Stimulated activated naive CD8-positive, alpha-beta T cell treated with anti-CD3 and anti-CD28 coated beads, Interleukin-15, Interleukin-2, amounts not matched to agents 100 ng/mL and 50 ng/mL, for 24 hours (primary cell): ENCODE measurements at regions not wholly inside any gene's neighbourhood (a gene's known extent, or its start where the extent isn't known, plus 50 kb on each side); places are given as distances from the start of the nearest gene placed in this dataset.
"Not testable (repeated sequence)": the region's sequence is repeated elsewhere in the genome, so short reads cannot be mapped to it uniquely, and the experiment has no call there.

ENCODE experiments used
- H3K27ac Mint-ChIP-seq: one replicate; pipeline ENCODE4 v1.8.0; 2021; ENCODE audit warnings: mild to moderate bottlenecking, mixed read lengths
- H3K27me3 Mint-ChIP-seq: one replicate; pipeline ENCODE4 v1.8.0; 2021; ENCODE audit warnings: mixed read lengths
- H3K36me3 Mint-ChIP-seq: one replicate; pipeline ENCODE4 v1.8.0; 2021; ENCODE audit warnings: low read depth, mixed read lengths
- H3K4me1 Mint-ChIP-seq: one replicate; pipeline ENCODE4 v1.8.0; 2021; ENCODE audit warnings: low read depth, mixed read lengths
- H3K4me3 Mint-ChIP-seq: one replicate; pipeline ENCODE4 v1.8.0; 2021; ENCODE audit warnings: mild to moderate bottlenecking, mixed read lengths
- H3K9me3 Mint-ChIP-seq: one replicate; pipeline ENCODE4 v1.8.0; 2021; ENCODE audit warnings: mixed read lengths

GRCh38 chrX:147468600-147468999 lies 443.1 kb upstream of the FMR1 start:
- no peak overlapping the region for H3K4me3 Mint-ChIP-seq
- H3K27me3 Mint-ChIP-seq, result no peaks in the 10 kb centered on the region
- H3K4me1 Mint-ChIP-seq, result no peaks in the 10 kb centered on the region
- no peaks in the 10 kb centered on the region for H3K9me3 Mint-ChIP-seq
- H3K36me3 Mint-ChIP-seq, result no peaks in the 10 kb centered on the region
- no peak overlapping the region for H3K27ac Mint-ChIP-seq

- H3K36me3 Mint-ChIP-seq, result no peaks in the 10 kb centered on the region
- no peaks in the 10 kb centered on the region for H3K27me3 Mint-ChIP-seq
- no peaks in the 10 kb centered on the region for H3K9me3 Mint-ChIP-seq
- H3K27ac Mint-ChIP-seq, result no peak overlapping the region
- H3K4me3 Mint-ChIP-seq, result no peak overlapping the region
- H3K4me1 Mint-ChIP-seq, result no peaks in the 10 kb centered on the region
Measured at GRCh38 chrX:147476008-147476407, 435.7 kb upstream of the FMR1 start.

- no peaks in the 10 kb centered on the region for H3K36me3 Mint-ChIP-seq
- no peaks in the 10 kb centered on the region for H3K4me1 Mint-ChIP-seq
- H3K9me3 Mint-ChIP-seq, result no peaks in the 10 kb centered on the region
Measured at GRCh38 chrX:147478899-147479298, 432.8 kb upstream of the FMR1 start.

GRCh38 chrX:147485207-147485606 lies 426.5 kb upstream of the FMR1 start:
- no peaks in the 10 kb centered on the region for H3K36me3 Mint-ChIP-seq
- H3K4me3 Mint-ChIP-seq, result no peak overlapping the region
- H3K4me1 Mint-ChIP-seq, result no peaks in the 10 kb centered on the region
- no peaks in the 10 kb centered on the region for H3K9me3 Mint-ChIP-seq
- no peaks in the 10 kb centered on the region for H3K27me3 Mint-ChIP-seq
- H3K27ac Mint-ChIP-seq, result no peak overlapping the region

More at GRCh38 chrX:147478899-147479298, 432.8 kb upstream of the FMR1 start:
- no peak overlapping the region for H3K27ac Mint-ChIP-seq
- H3K4me3 Mint-ChIP-seq, result no peak overlapping the region
- H3K27me3 Mint-ChIP-seq, result no peaks in the 10 kb centered on the region

- Mint-ChIP-seq H3K27me3 (no peaks in the 10 kb centered on the region), H3K4me3 (no peak overlapping the region), H3K27ac (no peak overlapping the region), H3K4me1 (no peaks in the 10 kb centered on the region), H3K9me3 (peaks cover 4% of the 10 kb centered on the region), H3K36me3 (no peaks in the 10 kb centered on the region)
Measured at GRCh38 chrX:147494365-147494764, 417.4 kb upstream of the FMR1 start.

- H3K27ac Mint-ChIP-seq, result no peak overlapping the region
- H3K36me3 Mint-ChIP-seq, result no peaks in the 10 kb centered on the region
- no peaks in the 10 kb centered on the region for H3K27me3 Mint-ChIP-seq
- no peaks in the 10 kb centered on the region for H3K9me3 Mint-ChIP-seq
- H3K4me1 Mint-ChIP-seq, result no peaks in the 10 kb centered on the region
- H3K4me3 Mint-ChIP-seq, result no peak overlapping the region
Measured at GRCh38 chrX:147498796-147499195, 412.9 kb upstream of the FMR1 start.

GRCh38 chrX:147522981-147523380 lies 388.7 kb upstream of the FMR1 start:
- H3K27ac Mint-ChIP-seq, result no peak overlapping the region
- H3K4me1 Mint-ChIP-seq, result no peaks in the 10 kb centered on the region
- no peaks in the 10 kb centered on the region for H3K9me3 Mint-ChIP-seq
- no peaks in the 10 kb centered on the region for H3K36me3 Mint-ChIP-seq
- H3K4me3 Mint-ChIP-seq, result no peak overlapping the region
- H3K27me3 Mint-ChIP-seq, result no peaks in the 10 kb centered on the region

- Mint-ChIP-seq H3K36me3 (no peaks in the 10 kb centered on the region), H3K4me3 (no peak overlapping the region), H3K27ac (no peak overlapping the region), H3K9me3 (no peaks in the 10 kb centered on the region), H3K27me3 (no peaks in the 10 kb centered on the region), H3K4me1 (no peaks in the 10 kb centered on the region)
Measured at GRCh38 chrX:147533426-147533825, 378.3 kb upstream of the FMR1 start.

- no peaks in the 10 kb centered on the region for H3K4me1 Mint-ChIP-seq
- no peaks in the 10 kb centered on the region for H3K27me3 Mint-ChIP-seq
- H3K4me3 Mint-ChIP-seq, result no peak overlapping the region
- H3K9me3 Mint-ChIP-seq, result no peaks in the 10 kb centered on the region
- H3K36me3 Mint-ChIP-seq, result no peaks in the 10 kb centered on the region
- no peak overlapping the region for H3K27ac Mint-ChIP-seq
Measured at GRCh38 chrX:147537172-147537571, 374.5 kb upstream of the FMR1 start.

- not testable (repeated sequence) for H3K27ac Mint-ChIP-seq, H3K27me3 Mint-ChIP-seq, H3K36me3 Mint-ChIP-seq, H3K4me1 Mint-ChIP-seq, H3K9me3 Mint-ChIP-seq, H3K4me3 Mint-ChIP-seq
Measured at GRCh38 chrX:147548023-147548422, 363.7 kb upstream of the FMR1 start.

GRCh38 chrX:147550217-147550616 lies 361.5 kb upstream of the FMR1 start:
- Mint-ChIP-seq H3K27me3 (no peaks in the 10 kb centered on the region), H3K9me3 (no peaks in the 10 kb centered on the region), H3K27ac (no peak overlapping the region)

GRCh38 chrX:147559191-147559590 lies 352.5 kb upstream of the FMR1 start:
- H3K4me3 Mint-ChIP-seq, result no peak overlapping the region
- no peaks in the 10 kb centered on the region for H3K9me3 Mint-ChIP-seq
- no peaks in the 10 kb centered on the region for H3K27me3 Mint-ChIP-seq
- no peak overlapping the region for H3K27ac Mint-ChIP-seq
- H3K4me1 Mint-ChIP-seq, result no peaks in the 10 kb centered on the region
- no peaks in the 10 kb centered on the region for H3K36me3 Mint-ChIP-seq

More at GRCh38 chrX:147550217-147550616, 361.5 kb upstream of the FMR1 start:
- H3K36me3 Mint-ChIP-seq, result no peaks in the 10 kb centered on the region
- no peaks in the 10 kb centered on the region for H3K4me1 Mint-ChIP-seq
- no peak overlapping the region for H3K4me3 Mint-ChIP-seq

- Mint-ChIP-seq H3K36me3 (no peaks in the 10 kb centered on the region), H3K27ac (no peak overlapping the region), H3K9me3 (no peaks in the 10 kb centered on the region), H3K4me3 (no peak overlapping the region), H3K27me3 (no peaks in the 10 kb centered on the region), H3K4me1 (no peaks in the 10 kb centered on the region)
Measured at GRCh38 chrX:147565237-147565636, 346.5 kb upstream of the FMR1 start.

- no peaks in the 10 kb centered on the region for H3K36me3 Mint-ChIP-seq
- no peaks in the 10 kb centered on the region for H3K27me3 Mint-ChIP-seq
- H3K4me3 Mint-ChIP-seq, result no peak overlapping the region
- no peaks in the 10 kb centered on the region for H3K4me1 Mint-ChIP-seq
- no peaks in the 10 kb centered on the region for H3K9me3 Mint-ChIP-seq
- no peak overlapping the region for H3K27ac Mint-ChIP-seq
Measured at GRCh38 chrX:147570483-147570882, 341.2 kb upstream of the FMR1 start.

GRCh38 chrX:147573266-147573665 lies 338.5 kb upstream of the FMR1 start:
- Mint-ChIP-seq H3K4me3 (no peak overlapping the region), H3K27ac (no peak overlapping the region), H3K27me3 (no peaks in the 10 kb centered on the region), H3K9me3 (no peaks in the 10 kb centered on the region), H3K36me3 (no peaks in the 10 kb centered on the region), H3K4me1 (no peaks in the 10 kb centered on the region)

- H3K36me3 Mint-ChIP-seq, result no peaks in the 10 kb centered on the region
- H3K4me3 Mint-ChIP-seq, result no peak overlapping the region
- H3K9me3 Mint-ChIP-seq, result no peaks in the 10 kb centered on the region
- no peak overlapping the region for H3K27ac Mint-ChIP-seq
- no peaks in the 10 kb centered on the region for H3K4me1 Mint-ChIP-seq
- no peaks in the 10 kb centered on the region for H3K27me3 Mint-ChIP-seq
Measured at GRCh38 chrX:147602176-147602696, 309.5 kb upstream of the FMR1 start.
